Suprapubic skin (tissue), 4 donors: ENCODE measurements at regions not wholly inside any gene's neighbourhood (a gene's known extent, or its start where the extent isn't known, plus 50 kb on each side); places are given as distances from the start of the nearest gene placed in this dataset.

Source experiments
- DNase-seq, 2 donors: peaks; one replicate each; pipeline ENCODE4 v3.0.0-alpha.2; 2019; ENCODE audit warnings: low spot score in 2 of 2
- H3K27ac ChIP-seq: fragments of 200-600 bp; sonication (generic); one replicate; pipeline ENCODE4 v1.5.1; 2019
- H3K27me3 ChIP-seq: fragments of 200-600 bp; sonication (generic); one replicate; pipeline ENCODE4 v1.5.1; 2019
- H3K36me3 ChIP-seq: fragments of 200-600 bp; sonication (generic); one replicate; pipeline ENCODE4 v1.5.1; 2019
- H3K4me1 ChIP-seq: fragments of 200-600 bp; sonication (generic); one replicate; pipeline ENCODE4 v1.5.1; 2019
- H3K4me3 ChIP-seq: fragments of 200-600 bp; sonication (generic); one replicate; pipeline ENCODE4 v1.5.1; 2019; ENCODE audit warnings: mild to moderate bottlenecking
- H3K9me3 ChIP-seq: fragments of 200-600 bp; sonication (generic); one replicate; pipeline ENCODE4 v1.5.1; 2019
- CTCF ChIP-seq, 2 donors: fragments of 200-600 bp in 1 of 2; fragments of 450-650 bp in 1 of 2; sonication (generic) in 1 of 2; IDR thresholded peaks; one replicate each; pipeline ENCODE4 v1.5.1; 2016 to 2019; ENCODE audit warnings: antibody characterized with exemption in 2 of 2, mild to moderate bottlenecking in 1 of 2, moderate library complexity in 1 of 2
- EP300 ChIP-seq: sonication (generic); formaldehyde crosslinking; IDR thresholded peaks from one replicate; pipeline ENCODE4 v1.6.1; 2017; ENCODE audit warnings: antibody characterized with exemption
- POLR2A ChIP-seq, 2 donors: fragments of 450-650 bp; IDR thresholded peaks; one replicate each; pipeline ENCODE4 v1.6.1; 2017; ENCODE audit warnings: antibody characterized with exemption in 2 of 2, mild to moderate bottlenecking in 2 of 2, moderate library complexity in 2 of 2
- POLR2AphosphoS5 ChIP-seq, 3 donors: sonication (generic); formaldehyde crosslinking; IDR thresholded peaks; one replicate each; pipeline ENCODE4 v1.6.1; 2017; ENCODE audit warnings: antibody characterized with exemption in 3 of 3
- WGBS: methylation state at CpG from one replicate; pipeline ENCODE4 v1.1.5; 2018; 5-methylcytosine and 5-hydroxymethylcytosine counted together

- TF ChIP-seq POLR2A (IDR thresholded peaks at IDR 0.05) (no peak), POLR2AphosphoS5 (IDR thresholded peaks at IDR 0.05) (no peak), EP300 (no peak), CTCF (IDR thresholded peaks at IDR 0.05) (no peak)
- Histone ChIP-seq H3K27me3 (peaks cover 3% of the 10 kb centered on the region), H3K4me1 (peaks cover 19% of the 10 kb centered on the region), H3K9me3 (no peaks in the 10 kb centered on the region), H3K4me3 (no peak overlapping the region), H3K27ac (no peak overlapping the region), H3K36me3 (no peaks in the 10 kb centered on the region)
- 53% methylated on average over 3 of the region's 3 CpGs for WGBS
- DNase-seq, result no peak
These were observed 97.5 kb upstream of the CREB5 start for GRCh38 chr7:28314841-28315240.

- 22% methylated on average over 16 of the region's 16 CpGs for WGBS
- no peak overlapping the region for H3K4me3 ChIP-seq
- no peaks in the 10 kb centered on the region for H3K9me3 ChIP-seq
- peaks cover 3% of the 10 kb centered on the region for H3K27me3 ChIP-seq
- peaks cover 19% of the 10 kb centered on the region for H3K4me1 ChIP-seq
- H3K27ac ChIP-seq, result peak overlapping the region; percentile 57
- no peak for TF ChIP-seq POLR2AphosphoS5 (IDR thresholded peaks at IDR 0.05)
- peak; percentile 78 for DNase-seq
- H3K36me3 ChIP-seq, result no peaks in the 10 kb centered on the region
These were observed 96.5 kb upstream of the CREB5 start for GRCh38 chr7:28315565-28316410.

- no peaks in the 10 kb centered on the region for H3K36me3 ChIP-seq
- peaks cover 19% of the 10 kb centered on the region for H3K4me1 ChIP-seq
- WGBS, result 42% methylated on average over 3 of the region's 3 CpGs
- peak overlapping the region; percentile 57 for H3K27ac ChIP-seq
- H3K27me3 ChIP-seq, result peaks cover 2% of the 10 kb centered on the region
- no peak for TF ChIP-seq EP300
- no peak for TF ChIP-seq POLR2A (IDR thresholded peaks at IDR 0.05)
- no peak for DNase-seq
- H3K9me3 ChIP-seq, result no peaks in the 10 kb centered on the region
- H3K4me3 ChIP-seq, result no peak overlapping the region
These were observed 95.8 kb upstream of the CREB5 start for GRCh38 chr7:28316489-28316888.

- WGBS, result 77% methylated on average over 3 of the region's 3 CpGs
- H3K27me3 ChIP-seq, result no peaks in the 10 kb centered on the region
- TF ChIP-seq POLR2AphosphoS5 (IDR thresholded peaks at IDR 0.05) (no peak), CTCF (IDR thresholded peaks at IDR 0.05) (no peak), POLR2A (IDR thresholded peaks at IDR 0.05) (no peak), EP300 (no peak)
- no peak overlapping the region for H3K4me3 ChIP-seq
- peaks cover 19% of the 10 kb centered on the region for H3K4me1 ChIP-seq
- H3K9me3 ChIP-seq, result no peaks in the 10 kb centered on the region
- DNase-seq, result no peak
- no peak overlapping the region for H3K27ac ChIP-seq
- no peaks in the 10 kb centered on the region for H3K36me3 ChIP-seq
These were observed 94.1 kb upstream of the CREB5 start for GRCh38 chr7:28318101-28318762.

GRCh38 chr7:28323833-28324232 is 88.5 kb upstream of the CREB5 start:
- Histone ChIP-seq H3K27ac (no peak overlapping the region), H3K4me1 (no peaks in the 10 kb centered on the region), H3K9me3 (no peaks in the 10 kb centered on the region), H3K36me3 (no peaks in the 10 kb centered on the region), H3K4me3 (no peak overlapping the region), H3K27me3 (no peaks in the 10 kb centered on the region)
- TF ChIP-seq POLR2A (IDR thresholded peaks at IDR 0.05) (no peak), CTCF (IDR thresholded peaks at IDR 0.05) (no peak), POLR2AphosphoS5 (IDR thresholded peaks at IDR 0.05) (no peak), EP300 (no peak)
- WGBS, result 92% methylated on average over 7 of the region's 7 CpGs
- no peak for DNase-seq

- Histone ChIP-seq H3K36me3 (no peaks in the 10 kb centered on the region), H3K27me3 (no peaks in the 10 kb centered on the region), H3K4me1 (peaks cover 6% of the 10 kb centered on the region), H3K27ac (no peak overlapping the region), H3K4me3 (no peak overlapping the region), H3K9me3 (no peaks in the 10 kb centered on the region)
- 51% methylated on average over 2 of the region's 2 CpGs for WGBS
- no peak for TF ChIP-seq POLR2A (IDR thresholded peaks at IDR 0.05)
- DNase-seq, result no peak
These were observed 84.2 kb upstream of the CREB5 start for GRCh38 chr7:28328146-28328545.
